Epithelial cell of proximal tubule (primary cell): ENCODE measurements at regions not wholly inside any gene's neighbourhood (a gene's known extent, or its start where the extent isn't known, plus 50 kb on each side); places are given as distances from the start of the nearest gene placed in this dataset.

Experiments
- DNase-seq: peaks from one replicate; pipeline ENCODE4 v3.0.0-alpha.2; 2011; ENCODE audit warnings: low read depth
- H3K4me3 ChIP-seq: 2 replicates; pipeline ENCODE4 v1.5.1; 2011; ENCODE audit warnings: low read depth, mild to moderate bottlenecking, low read length
- TF ChIP-seq, protein P1 (sequence below): conservative IDR thresholded peaks from 2 replicates; pipeline ENCODE4 v1.5.1; 2012; ENCODE audit warnings: low read depth, mild to moderate bottlenecking, low read length

DNA sequence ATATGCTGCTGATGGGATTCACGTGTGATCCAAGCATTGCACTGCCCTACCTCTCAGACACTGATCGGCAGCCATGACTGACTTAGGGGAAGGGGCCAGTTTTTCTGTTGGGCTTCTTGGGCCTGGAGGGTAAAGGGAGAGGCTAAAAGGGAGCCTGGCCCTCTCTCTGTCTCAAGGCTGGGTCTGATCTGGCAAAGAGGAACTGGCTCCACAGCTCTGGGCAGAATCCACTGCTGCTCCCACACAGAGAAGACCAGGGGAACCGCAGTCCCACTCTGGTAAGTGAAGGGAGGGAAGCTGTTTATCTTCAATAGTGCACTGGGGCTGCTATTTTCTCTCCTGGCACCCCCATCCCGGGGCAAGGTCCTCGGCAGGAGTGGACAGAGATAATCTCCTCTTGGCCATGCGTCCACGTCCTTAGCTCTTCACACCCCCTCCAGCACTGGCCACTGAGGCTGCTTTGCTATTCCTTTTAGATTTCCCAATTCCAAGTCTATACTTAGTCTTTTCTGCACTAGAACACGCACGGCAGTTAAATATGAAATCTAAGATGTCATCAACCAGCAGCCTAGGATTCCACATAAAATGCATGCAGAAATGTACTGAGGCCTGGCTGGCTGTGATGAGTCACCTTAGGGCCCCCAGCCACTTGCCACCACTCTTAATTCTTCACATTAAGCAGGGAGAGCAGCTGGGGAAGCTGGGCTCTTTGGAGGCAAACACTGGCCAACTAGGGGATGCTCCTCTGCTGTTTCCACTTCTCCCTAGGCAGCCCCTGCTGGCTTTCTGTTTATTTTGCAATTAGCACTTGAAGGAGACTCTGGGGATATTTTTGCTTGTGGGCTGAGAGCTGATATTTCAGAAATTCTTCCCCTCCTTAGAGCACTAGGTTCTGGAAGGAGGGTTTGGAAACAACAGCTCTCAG, 87.8 kb upstream of the ARMC2 start:
- DNase-seq: no peak

DNA sequence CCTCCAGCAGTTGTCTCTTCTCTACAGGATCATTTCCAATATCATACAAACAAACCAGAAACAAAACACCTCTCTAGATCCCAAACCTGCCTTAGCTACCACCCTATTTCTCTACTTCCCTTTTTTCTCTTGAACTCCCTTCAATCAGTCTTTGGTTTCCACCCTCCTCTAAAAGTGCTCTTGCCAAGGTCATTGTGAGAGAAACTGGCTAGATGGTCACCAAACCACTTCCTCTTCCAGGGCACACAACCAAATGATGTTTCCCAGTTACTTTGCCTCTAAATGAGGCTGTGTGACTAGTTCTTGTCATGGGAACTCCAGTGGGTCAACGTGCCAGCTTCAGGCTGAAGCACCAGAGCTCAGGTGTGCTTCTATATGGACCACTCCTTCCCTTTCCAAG, 85.8 kb upstream of the ARMC2 start:
- TF ChIP-seq, protein P1, sequence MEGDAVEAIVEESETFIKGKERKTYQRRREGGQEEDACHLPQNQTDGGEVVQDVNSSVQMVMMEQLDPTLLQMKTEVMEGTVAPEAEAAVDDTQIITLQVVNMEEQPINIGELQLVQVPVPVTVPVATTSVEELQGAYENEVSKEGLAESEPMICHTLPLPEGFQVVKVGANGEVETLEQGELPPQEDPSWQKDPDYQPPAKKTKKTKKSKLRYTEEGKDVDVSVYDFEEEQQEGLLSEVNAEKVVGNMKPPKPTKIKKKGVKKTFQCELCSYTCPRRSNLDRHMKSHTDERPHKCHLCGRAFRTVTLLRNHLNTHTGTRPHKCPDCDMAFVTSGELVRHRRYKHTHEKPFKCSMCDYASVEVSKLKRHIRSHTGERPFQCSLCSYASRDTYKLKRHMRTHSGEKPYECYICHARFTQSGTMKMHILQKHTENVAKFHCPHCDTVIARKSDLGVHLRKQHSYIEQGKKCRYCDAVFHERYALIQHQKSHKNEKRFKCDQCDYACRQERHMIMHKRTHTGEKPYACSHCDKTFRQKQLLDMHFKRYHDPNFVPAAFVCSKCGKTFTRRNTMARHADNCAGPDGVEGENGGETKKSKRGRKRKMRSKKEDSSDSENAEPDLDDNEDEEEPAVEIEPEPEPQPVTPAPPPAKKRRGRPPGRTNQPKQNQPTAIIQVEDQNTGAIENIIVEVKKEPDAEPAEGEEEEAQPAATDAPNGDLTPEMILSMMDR: no peak
- H3K4me3 ChIP-seq: no peak overlapping the region
- no peak for DNase-seq

More for the DNA sequence above, 87.8 kb upstream of the ARMC2 start:
- TF ChIP-seq, protein P1: no peak
- H3K4me3 ChIP-seq: no peak overlapping the region

DNA sequence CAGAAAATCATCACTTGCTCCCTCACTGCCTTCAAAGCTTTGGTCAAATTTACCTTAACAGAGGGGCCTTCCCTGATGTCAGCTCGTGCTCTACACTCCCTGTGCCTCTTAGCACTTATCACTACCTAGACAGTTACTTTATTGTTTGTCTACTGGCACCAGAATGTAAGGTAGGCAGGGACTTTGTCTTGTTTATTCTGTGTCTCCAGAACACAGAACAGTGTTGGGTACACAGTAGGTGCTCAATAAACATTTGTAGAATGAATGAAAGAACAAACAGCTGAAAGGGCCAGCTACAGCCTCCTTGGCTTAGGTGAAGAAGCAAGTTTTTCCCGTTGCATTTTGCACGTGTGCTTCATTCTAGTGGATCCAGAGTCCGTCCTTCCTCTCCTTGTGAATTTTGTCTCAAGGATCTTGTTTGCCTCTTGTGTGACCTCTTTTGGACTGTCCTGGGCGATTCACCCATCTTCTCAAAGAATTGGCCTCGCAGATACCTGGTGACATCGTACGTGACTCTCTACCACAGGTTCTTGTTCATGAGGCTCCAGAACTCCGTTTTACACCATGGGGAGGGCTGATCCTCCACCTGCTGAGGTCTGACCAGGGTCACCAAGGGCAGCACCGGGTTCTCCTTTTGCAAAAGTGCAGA, 84.2 kb upstream of the ARMC2 start:
- no peak for DNase-seq
- TF ChIP-seq, protein P1: no peak

DNA sequence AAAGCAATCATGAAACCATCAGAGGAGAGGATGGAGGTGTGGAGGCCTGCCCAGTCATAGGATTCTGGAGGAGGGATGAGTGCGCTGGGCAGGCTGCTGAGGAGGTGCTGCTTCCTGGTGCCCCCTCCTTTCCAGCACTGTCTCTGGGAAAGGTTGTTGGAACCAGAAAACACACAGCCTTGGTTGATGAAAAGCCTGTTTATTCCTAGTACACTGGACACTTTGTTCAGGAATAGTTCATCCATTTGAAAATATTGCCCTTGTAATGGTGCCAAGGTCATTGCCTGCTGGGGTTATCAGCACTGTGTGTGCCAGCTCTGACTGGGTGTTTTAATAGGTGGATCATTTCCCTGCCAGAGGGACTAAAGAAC, 83.7 kb upstream of the ARMC2 start:
- TF ChIP-seq, protein P1: no peak
- no peak for DNase-seq
- no peak overlapping the region for H3K4me3 ChIP-seq

More for the DNA sequence above, 84.2 kb upstream of the ARMC2 start:
- H3K4me3 ChIP-seq: no peak overlapping the region

- DNase-seq: no peak
- TF ChIP-seq, protein P1: no peak
- no peak overlapping the region for H3K4me3 ChIP-seq
These were observed 82.7 kb upstream of the ARMC2 start for GRCh38 chr6:108765495-108765894.

DNA sequence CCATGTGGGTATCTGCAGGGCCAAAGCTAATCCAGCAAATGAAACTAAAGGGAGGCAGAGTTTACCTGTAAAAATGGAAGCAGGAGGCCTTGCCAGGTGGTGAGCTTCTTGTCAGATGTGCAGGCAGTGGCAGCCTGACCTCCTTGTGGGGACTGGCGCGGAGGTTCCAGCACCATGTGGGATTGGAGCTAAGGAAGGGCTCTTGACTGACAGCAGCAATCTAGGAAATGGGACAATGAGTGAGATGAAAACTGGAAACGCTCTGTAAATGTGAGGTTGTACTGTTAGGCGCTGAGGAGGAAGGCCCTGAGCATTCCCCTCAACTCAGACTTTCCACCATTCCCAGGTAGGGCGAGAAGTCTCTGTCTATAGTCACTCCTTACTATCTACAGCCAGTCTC, 81.8 kb upstream of the ARMC2 start:
- TF ChIP-seq, protein P1: no peak
- DNase-seq: no peak
- no peak overlapping the region for H3K4me3 ChIP-seq

- no peak for DNase-seq
- H3K4me3 ChIP-seq: no peak overlapping the region
- TF ChIP-seq, protein P1: no peak
These were observed 81.3 kb upstream of the ARMC2 start for GRCh38 chr6:108766886-108767285.
